ENCODE measurements at regions not wholly inside any gene's neighbourhood (a gene's known extent, or its start where the extent isn't known, plus 50 kb on each side); places are given as distances from the start of the nearest gene placed in this dataset.

DNA sequence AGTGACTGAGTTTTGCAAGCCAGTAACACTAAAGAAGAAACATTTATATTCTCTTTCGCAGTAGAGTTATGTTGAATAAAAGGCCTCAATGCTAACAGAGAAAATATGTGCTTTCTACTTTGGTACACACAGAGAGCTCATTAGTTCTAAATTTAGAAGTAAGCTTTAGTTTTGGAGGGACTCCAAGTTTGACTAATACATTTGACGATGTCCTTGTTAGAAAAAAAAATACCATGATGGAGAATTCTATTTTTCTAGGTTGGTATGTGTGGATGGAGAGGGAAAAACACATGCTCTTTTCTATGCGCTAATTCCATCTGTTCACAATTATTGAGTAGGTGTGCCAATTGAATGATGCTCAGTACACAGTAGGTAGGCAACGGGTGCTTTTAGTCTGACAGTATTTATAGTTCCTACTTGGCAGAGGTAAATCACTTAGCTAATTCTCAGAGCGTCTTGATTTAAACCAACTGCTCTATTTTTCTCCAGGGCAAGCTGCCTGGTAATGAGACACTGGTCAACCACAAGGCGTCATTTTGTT, 327.2 kb upstream of the AKR1E2 start:
- Histone ChIP-seq H3K27me3 (no peaks in the 10 kb centered on the region), H3K36me3 (no peaks in the 10 kb centered on the region), H3K4me3 (no peak overlapping the region), H3K4me1 (peaks cover 0 to 8% (median 3%) of the 10 kb centered on the region in 4 donors), H3K27ac (peak overlapping the region; percentile 66 to 75 (median 70)), H3K9me3 (no peaks in the 10 kb centered on the region)
- in situ Hi-C loops (cut with MboI; ENCODE audit: low pct_ligation_motif_present in 1 of 4, low pct_unique_long_range_greater_than_20kb in 1 of 4, low sequenced_read_pairs in 3 of 4) (no loop called here), intact Hi-C loops (cut with DNase I; ENCODE audit: low total_unique reads) (no loop called here)
- 62 to 71% methylated on average over 4 to 6 of the region's 6 CpGs for WGBS, 2 donors (ENCODE audit: low coverage in 1 of 2)
- DNase-seq = no peak
- TF ChIP-seq, protein P1, sequence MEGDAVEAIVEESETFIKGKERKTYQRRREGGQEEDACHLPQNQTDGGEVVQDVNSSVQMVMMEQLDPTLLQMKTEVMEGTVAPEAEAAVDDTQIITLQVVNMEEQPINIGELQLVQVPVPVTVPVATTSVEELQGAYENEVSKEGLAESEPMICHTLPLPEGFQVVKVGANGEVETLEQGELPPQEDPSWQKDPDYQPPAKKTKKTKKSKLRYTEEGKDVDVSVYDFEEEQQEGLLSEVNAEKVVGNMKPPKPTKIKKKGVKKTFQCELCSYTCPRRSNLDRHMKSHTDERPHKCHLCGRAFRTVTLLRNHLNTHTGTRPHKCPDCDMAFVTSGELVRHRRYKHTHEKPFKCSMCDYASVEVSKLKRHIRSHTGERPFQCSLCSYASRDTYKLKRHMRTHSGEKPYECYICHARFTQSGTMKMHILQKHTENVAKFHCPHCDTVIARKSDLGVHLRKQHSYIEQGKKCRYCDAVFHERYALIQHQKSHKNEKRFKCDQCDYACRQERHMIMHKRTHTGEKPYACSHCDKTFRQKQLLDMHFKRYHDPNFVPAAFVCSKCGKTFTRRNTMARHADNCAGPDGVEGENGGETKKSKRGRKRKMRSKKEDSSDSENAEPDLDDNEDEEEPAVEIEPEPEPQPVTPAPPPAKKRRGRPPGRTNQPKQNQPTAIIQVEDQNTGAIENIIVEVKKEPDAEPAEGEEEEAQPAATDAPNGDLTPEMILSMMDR (IDR thresholded peaks at IDR 0.05) = no peak
- TF ChIP-seq EP300 (IDR thresholded peaks at IDR 0.05; ENCODE audit: low read depth) = no peak
- no peak for TF ChIP-seq POLR2AphosphoS5 (IDR thresholded peaks at IDR 0.05)
- TF ChIP-seq POLR2A (IDR thresholded peaks at IDR 0.05) = no peak

DNA sequence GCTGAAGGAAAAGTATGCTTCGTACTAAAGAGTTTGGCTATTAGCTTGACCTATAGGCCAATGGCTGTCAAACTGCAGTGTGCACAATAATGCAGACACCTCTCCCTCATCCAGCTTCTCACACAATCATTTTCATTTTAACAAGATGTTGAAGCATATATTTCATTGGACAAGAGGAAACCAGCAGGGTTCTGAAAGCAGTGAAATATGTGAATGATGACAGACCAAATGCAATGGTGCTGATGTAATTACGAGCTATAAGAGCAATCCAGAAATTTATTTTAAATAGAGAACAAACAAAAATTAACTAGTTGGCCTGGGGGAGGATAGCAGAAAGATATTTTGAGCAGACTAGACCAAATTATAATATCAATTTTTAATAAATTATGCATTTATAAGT, 331.5 kb upstream of the AKR1E2 start:
- no peaks in the 10 kb centered on the region for H3K27me3 ChIP-seq
- no peak for DNase-seq
- no peak overlapping the region for H3K27ac ChIP-seq
- TF ChIP-seq, protein P1 (IDR thresholded peaks at IDR 0.05) = no peak
- TF ChIP-seq EP300 (IDR thresholded peaks at IDR 0.05; ENCODE audit: low read depth) = no peak
- no peak for TF ChIP-seq POLR2A (IDR thresholded peaks at IDR 0.05)
- TF ChIP-seq POLR2AphosphoS5 (IDR thresholded peaks at IDR 0.05) = no peak
- peaks cover 0 to 8% (median 3%) of the 10 kb centered on the region in 4 donors for H3K4me1 ChIP-seq
- in situ Hi-C loops (cut with MboI; ENCODE audit: low pct_ligation_motif_present in 1 of 4, low pct_unique_long_range_greater_than_20kb in 1 of 4, low sequenced_read_pairs in 3 of 4) (no loop called here), intact Hi-C loops (cut with DNase I; ENCODE audit: low total_unique reads) (no loop called here)
- no peaks in the 10 kb centered on the region for H3K36me3 ChIP-seq
- no peaks in the 10 kb centered on the region for H3K9me3 ChIP-seq
- H3K4me3 ChIP-seq = no peak overlapping the region
- 86 to 87% methylated on average over 1 to 2 of the region's 2 CpGs for WGBS, 2 donors (ENCODE audit: low coverage in 1 of 2)

DNA sequence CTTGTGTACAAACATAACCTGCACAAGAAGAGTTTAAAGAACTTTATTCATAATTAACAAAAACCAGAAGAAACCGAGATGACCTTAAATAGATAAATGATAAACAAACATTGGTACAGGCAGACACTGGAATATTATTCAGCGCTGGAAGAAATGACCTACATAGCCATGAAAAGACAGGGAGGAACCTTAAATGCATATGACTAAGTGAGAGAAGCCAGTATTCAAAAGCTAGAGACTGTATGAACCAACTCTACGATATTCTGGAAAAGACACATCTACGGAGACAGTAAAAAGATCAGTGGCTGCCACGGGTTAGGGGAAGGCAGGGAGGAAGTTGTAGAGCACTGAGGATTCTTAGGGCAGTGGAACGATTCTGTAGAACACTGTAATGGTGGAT, 333.8 kb upstream of the AKR1E2 start:
- in situ Hi-C loops (cut with MboI; ENCODE audit: low pct_ligation_motif_present in 1 of 4, low pct_unique_long_range_greater_than_20kb in 1 of 4, low sequenced_read_pairs in 3 of 4) = no loop called here
- no peaks in the 10 kb centered on the region for H3K4me1 ChIP-seq
- whole genome bisulfite sequencing, 2 donors (ENCODE audit: low coverage in 1 of 2) = 84 to 89% methylated on average over 6 of the region's 6 CpGs
- H3K4me3 ChIP-seq = no peak overlapping the region
- H3K9me3 ChIP-seq = no peaks in the 10 kb centered on the region
- H3K27ac ChIP-seq = no peak overlapping the region
- no peaks in the 10 kb centered on the region for H3K27me3 ChIP-seq
- no peak for DNase-seq
- TF ChIP-seq, protein P1 (IDR thresholded peaks at IDR 0.05) = no peak
- TF ChIP-seq POLR2AphosphoS5 (IDR thresholded peaks at IDR 0.05) (no peak), EP300 (IDR thresholded peaks at IDR 0.05; ENCODE audit: low read depth) (no peak), POLR2A (IDR thresholded peaks at IDR 0.05) (no peak)
- no peaks in the 10 kb centered on the region for H3K36me3 ChIP-seq
- intact Hi-C loops (cut with DNase I; ENCODE audit: low total_unique reads) = no loop called here

DNA sequence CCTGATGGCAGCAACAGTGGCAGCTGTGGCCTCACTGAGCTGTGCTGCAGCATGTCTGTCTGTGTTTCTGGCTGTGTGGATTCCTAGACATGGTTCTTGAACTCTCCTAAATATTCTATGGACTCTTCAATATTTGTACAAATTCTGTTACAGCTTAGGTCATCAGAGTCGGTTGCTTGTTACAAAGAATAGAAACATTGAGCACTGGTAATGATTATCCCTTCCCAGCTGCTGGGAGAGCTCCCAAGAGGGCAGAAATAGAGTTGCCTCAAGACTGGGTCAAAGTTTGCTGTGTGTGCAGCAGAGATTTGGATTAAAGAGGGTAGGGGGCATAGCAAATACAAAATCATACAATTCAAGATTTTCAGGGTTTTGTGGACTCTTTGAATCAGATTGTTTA, 337.1 kb upstream of the AKR1E2 start:
- intact Hi-C loops (cut with DNase I; ENCODE audit: low total_unique reads) (loop anchor here (10.0 kb wide), 1 partner anchor 1886 kb away; no protein-coding TSS in a partner anchor), in situ Hi-C loops (cut with MboI; ENCODE audit: low pct_ligation_motif_present in 1 of 4, low pct_unique_long_range_greater_than_20kb in 1 of 4, low sequenced_read_pairs in 3 of 4) (no loop called here)
- no peak overlapping the region for H3K27ac ChIP-seq
- no peaks in the 10 kb centered on the region for H3K9me3 ChIP-seq
- no peak for TF ChIP-seq EP300 (IDR thresholded peaks at IDR 0.05; ENCODE audit: low read depth)
- no peak for TF ChIP-seq POLR2A (IDR thresholded peaks at IDR 0.05)
- TF ChIP-seq POLR2AphosphoS5 (IDR thresholded peaks at IDR 0.05) = no peak
- TF ChIP-seq, protein P1 (IDR thresholded peaks at IDR 0.05) = no peak
- H3K4me1 ChIP-seq = no peaks in the 10 kb centered on the region
- H3K36me3 ChIP-seq = no peaks in the 10 kb centered on the region
- no peak overlapping the region for H3K4me3 ChIP-seq
- H3K27me3 ChIP-seq = no peaks in the 10 kb centered on the region
- no peak for DNase-seq
- 13% methylated on average over 1 of the region's 1 CpG; no CpG with 5 or more reads in 1 of the 2 donors for WGBS, 2 donors (ENCODE audit: low coverage in 1 of 2)
